GM21737 (cell line): ENCODE measurements at regions not wholly inside any gene's neighbourhood (a gene's known extent, or its start where the extent isn't known, plus 50 kb on each side); places are given as distances from the start of the nearest gene placed in this dataset.

ENCODE experiments used
- ATAC-seq: cut with Tn5 transposase; IDR thresholded peaks from one replicate; pipeline ENCODE4 v1.9.1; 2021; ENCODE audit warnings: mild to moderate bottlenecking, moderate library complexity; ENCODE audit not compliant: unreplicated experiment

DNA sequence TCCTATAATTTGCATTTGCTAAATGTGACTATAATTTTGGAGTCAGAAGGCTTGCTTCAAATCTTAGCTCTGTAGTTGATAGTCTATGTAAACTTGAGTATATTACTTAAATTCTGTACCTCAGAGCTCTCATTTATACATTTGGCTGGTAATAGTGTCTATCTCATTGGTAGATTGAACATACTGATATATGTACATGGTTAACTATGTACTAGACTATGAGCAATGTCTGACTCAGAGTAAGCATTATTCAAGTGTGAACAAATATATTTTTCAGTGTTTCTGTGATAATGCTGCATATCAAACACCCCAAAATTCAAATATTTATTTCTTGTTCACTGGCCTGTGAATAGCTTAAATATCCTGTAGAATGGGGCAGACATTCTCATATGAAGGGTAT is 1568.9 kb upstream of the PABPC4L start:
- no peak for ATAC-seq

DNA sequence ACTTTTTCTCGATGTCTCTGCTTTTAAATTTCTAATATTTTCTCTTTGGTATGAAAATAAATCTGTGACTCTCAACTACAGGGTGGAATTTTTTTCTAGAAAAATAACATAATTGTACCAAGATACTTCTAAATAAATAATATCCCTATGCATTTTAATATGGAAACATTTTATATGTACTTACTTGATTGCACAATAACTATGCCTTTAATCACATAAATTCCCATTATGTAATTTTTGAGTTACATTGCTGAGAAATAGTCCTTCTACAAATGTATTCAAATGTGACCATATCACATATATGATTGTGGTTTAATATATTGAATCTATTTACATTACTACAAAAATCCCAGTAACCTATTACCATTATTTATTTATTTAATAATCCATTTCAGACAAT is 1543.3 kb upstream of the PABPC4L start:
- ATAC-seq, result no peak

DNA sequence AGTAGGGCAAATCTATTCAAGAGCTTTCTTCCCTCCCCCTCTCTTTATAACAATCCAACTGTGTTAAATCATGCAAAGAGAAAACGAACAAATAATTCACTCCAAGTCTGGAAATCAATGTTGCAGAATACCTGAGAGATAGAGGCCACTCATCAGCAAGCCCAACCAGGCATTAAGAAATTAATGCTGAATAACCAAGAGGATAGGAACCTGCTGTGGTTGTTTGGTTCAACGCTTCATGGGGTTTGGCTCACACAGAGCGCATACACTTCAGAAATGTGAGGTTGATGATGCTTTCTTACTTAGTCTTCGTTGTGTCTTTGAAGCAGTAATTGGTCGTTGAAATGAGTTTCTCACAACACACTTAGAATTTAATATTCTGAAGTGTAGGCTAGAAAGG is 1540.0 kb upstream of the PABPC4L start:
- ATAC-seq, result no peak

DNA sequence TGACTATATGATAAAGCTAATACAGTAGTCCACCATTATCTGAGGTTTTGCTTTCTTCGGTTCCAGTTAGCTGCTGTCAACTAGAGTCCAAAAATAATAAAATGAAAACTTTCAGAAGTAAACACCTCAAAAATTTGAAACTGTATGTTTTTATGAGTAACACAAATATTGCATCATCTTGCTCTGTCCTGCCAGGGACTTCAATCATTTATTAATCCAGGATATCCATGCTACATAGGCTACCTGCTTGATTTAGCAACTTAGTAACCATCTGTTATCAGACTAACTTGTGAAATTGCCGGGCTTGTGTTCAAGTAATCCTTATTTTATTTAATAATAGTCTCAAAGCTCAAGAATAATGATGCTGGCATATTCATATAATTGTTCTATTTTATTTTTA is 1537.8 kb upstream of the PABPC4L start:
- no peak for ATAC-seq

DNA sequence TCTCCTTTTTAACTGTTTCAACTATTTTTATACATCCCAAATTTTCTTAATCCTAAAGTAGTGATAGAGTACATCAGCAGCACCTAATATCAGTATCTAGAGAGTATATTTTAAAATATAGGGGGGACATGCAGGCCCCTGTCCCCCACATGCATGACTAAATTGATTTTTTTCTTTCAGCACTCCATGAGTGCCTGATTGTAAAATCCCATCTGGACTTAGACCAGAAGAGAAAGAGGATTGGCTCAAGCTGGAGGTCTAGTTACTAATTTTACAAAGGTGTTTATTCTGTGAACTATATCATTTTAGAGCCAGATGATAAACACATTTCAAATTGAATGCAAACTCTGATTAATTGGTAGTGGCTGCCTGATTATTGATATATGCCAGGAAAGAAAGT is 1533.9 kb upstream of the PABPC4L start:
- ATAC-seq, result no peak

DNA sequence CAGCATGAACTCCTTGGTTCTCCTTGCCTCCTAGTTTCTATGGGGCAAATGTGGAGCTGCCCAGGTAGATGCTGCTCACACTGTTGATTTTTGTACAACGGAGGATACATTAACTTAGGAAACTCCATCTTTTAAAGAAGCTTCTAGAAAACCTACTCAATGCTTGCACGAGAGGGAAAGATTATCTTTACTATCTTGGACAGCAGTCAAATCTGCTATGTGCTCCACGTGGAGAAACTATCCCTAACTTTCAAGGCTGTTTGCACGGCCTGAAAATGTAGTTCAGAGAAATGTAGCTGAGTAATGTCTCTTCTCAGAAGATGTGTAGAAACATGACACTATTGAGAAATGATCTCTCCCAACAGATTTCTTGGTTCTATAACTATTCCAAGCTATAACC is 1530.9 kb upstream of the PABPC4L start:
- no peak for ATAC-seq

DNA sequence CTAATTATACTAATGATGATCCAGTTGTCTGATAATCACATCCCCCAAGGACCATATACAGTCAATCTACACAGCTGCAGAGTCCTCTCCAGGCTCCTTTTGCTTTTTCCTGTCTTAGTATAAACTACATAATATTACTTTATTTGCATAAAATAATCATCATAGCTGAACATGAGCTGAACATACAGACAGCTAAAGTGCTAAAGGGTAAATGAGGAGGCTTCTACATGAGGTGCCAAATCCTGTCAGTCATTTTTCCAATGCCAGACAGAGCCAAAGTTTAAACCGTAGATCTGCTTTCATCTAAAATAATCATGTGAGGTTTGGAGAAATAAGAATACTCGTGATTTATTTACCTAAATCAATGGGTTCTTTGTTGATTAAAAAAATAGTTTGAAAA is 1530.1 kb upstream of the PABPC4L start:
- no peak for ATAC-seq

DNA sequence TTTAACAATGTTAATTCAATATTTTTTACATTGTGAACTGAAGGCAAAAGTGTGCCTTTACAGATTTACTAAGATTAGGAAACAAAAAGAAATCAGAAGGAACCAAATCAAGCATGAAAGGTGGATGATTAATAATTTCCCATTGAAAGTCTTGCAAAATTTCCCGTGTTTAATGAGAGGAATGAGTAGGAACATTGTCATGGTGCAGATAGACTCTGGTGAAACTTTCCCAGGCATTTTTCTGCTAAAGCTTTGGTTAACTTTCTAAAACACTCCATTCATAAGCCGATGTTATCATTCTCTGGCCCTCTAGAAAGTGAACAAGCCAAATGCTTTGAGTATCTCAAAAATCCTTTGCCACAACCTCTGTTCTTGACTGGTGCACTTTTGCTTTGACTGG is 1522.8 kb upstream of the PABPC4L start:
- no peak for ATAC-seq

DNA sequence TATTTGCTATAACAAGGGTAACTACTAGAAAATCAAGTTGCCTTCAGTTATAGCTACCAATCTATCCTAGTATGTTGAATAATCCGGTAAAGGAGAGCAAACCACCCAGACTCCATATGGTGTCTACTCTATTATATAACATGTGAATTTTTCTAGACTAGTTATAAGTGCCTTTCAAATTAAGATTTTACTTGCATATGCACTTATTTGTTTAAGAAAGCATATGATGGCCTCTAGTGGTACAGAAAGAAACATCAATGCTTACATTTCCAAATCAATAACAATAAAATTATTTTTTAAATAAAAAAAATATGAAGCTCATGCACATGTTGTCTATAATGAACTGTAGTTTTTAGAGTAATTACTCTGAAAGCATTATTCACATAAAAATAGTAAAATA is 1516.4 kb upstream of the PABPC4L start:
- ATAC-seq, result no peak

DNA sequence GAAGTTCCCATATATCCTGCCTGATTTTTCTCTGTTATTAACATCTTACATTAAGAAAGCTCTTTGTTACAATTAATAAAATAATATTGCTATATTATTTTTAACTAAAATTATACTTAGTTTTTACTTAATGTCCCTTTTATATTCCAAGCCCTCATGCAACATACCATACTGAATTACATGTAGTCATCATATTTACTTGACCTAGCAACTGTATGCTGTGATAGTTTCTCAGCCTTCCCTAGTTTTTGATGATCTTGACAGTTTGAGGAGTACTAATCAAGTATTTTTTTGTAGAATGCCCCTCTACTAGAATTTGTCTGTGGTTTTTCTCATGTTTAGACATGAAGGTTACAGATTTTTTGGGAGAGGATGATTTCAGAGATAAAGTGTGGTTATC is 1503.8 kb upstream of the PABPC4L start:
- no peak for ATAC-seq

DNA sequence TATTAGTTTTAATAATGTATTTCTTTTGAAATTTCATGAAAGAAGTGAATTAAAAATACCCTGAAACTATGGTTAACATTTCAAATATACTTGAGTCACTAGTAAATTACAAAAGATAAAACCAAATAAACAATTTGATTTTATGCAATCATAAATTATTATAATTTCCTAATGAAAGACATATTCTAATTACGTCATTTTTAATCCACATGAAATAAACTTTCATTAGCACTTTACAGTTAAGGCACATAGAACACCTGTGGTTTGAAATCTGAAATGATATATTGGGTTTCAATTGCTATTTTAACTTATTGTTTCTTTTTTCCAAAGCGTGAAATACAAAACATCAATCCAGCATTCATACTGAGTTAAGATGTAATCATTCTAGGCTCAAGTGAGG is 1492.5 kb upstream of the PABPC4L start:
- ATAC-seq, result no peak

DNA sequence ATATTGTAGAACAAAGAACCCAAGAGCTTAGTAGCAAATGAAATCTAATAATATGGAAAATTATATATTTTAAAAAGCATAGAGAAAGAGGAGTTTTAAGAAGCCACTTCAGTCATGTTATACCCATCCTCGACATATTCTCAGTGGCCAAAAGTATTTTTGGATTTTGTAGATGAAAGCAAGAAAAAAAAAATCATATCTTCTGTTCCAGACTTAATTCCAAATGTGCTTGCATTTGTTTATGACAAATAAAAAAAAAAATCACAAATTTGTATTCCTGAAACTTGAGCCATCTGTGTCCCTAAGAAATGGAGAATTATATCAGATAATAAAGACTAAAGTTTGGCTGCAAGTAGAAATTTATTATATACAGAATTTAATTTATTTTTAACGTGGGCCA is 1482.4 kb upstream of the PABPC4L start:
- ATAC-seq, result no peak

DNA sequence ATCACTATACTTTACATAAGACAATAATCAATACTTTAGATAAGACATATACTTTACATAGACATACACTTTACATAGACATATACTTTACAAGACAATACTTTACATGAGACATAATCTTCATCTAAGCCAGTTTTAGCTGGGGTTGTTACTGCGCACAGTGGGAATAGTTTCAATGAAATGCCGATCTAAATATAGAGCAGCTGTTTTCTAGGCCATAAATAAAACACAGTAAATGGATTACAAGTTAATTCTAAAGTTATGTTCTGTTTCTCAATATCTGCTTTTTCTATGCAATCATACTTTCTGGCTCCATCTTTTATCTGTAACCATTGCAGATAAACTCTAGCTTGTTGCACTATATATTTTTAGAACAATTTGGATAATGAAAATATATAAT is 1470.6 kb upstream of the PABPC4L start:
- ATAC-seq, result no peak

DNA sequence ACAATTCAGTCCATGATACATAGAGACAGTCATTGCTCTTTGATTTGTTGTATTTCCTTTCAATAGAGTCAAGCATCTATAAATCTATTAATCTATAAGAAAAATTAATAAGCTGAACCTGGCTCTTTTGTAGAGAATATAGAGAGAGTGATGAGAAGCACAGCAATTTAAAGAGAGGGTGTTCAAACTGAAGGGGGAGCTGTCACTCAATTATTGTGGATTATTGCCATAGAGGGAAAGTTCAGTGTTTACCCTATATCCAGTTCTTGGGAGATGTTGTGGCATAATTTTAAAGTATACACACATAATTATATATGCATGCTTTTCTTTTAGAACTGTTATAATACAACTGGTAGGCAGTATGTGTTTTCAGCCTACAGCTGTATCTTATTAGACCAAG is 1469.0 kb upstream of the PABPC4L start:
- no peak for ATAC-seq
